B cell (primary cell): ENCODE measurements at regions not wholly inside any gene's neighbourhood (a gene's known extent, or its start where the extent isn't known, plus 50 kb on each side); places are given as distances from the start of the nearest gene placed in this dataset.

Experiments
- ATAC-seq: fragments of 200-7000 bp; cut with Tn5 transposase; one replicate; pipeline ENCODE4 v1.10.0; 2021; ENCODE audit warnings: low read depth, mild to moderate bottlenecking, moderate number of reproducible peaks, moderate library complexity
- CTCF ChIA-PET: fragments of 350-600 bp; sonication (Branson Sonifier 250); formaldehyde crosslinking; loops from one replicate; lab custom pipeline; 2021; ENCODE audit warnings: antibody characterized with exemption, inconsistent platforms; lab: Charles Lee
- POLR2A ChIA-PET: fragments of 350-600 bp; sonication (Branson Sonifier 250); formaldehyde crosslinking; loops from one replicate; lab custom pipeline; 2021; ENCODE audit warnings: antibody characterized with exemption; lab: Charles Lee
- DNase-seq: peaks from one replicate; pipeline ENCODE4 v3.0.0; 2013
- H2AFZ ChIP-seq: 2 replicates; pipeline ENCODE4 v1.6.1; 2012; ENCODE audit warnings: mild to moderate bottlenecking, low read depth, low read length; ENCODE audit not compliant: insufficient read depth, poor library complexity, severe bottlenecking
- H3K27ac ChIP-seq, 2 donors: 1 replicate in 1 of 2; 2 replicates in 1 of 2; pipeline ENCODE4 v1.5.1; 2012 to 2013; ENCODE audit warnings: low read length in 2 of 2, mild to moderate bottlenecking in 2 of 2, moderate library complexity in 1 of 2
- H3K27me3 ChIP-seq, 4 experiments: fragments of 200-600 bp in 1 of 4; sonication (generic) in 1 of 4; replicated peaks in 1 of 4; 1 replicate in 2 of 4; 2 replicates in 2 of 4; pipeline versions ENCODE4 v1.6.1 to v1.7.0; 2013 to 2016; ENCODE audit warnings: low read length in 3 of 4, mild to moderate bottlenecking in 2 of 4, mixed read lengths in 1 of 4, moderate library complexity in 1 of 4; ENCODE audit not compliant: insufficient read depth in 4 of 4, control insufficient read depth in 3 of 4; ENCODE audit errors: control extremely low read depth in 1 of 4
- H3K36me3 ChIP-seq, 2 experiments: replicated peaks in 1 of 2; 1 replicate in 1 of 2; 2 replicates in 1 of 2; pipeline versions ENCODE4 v1.6.1 to v1.7.1; 2013; ENCODE audit warnings: low read length in 1 of 2; ENCODE audit not compliant: insufficient read depth in 2 of 2, control insufficient read depth in 1 of 2; ENCODE audit errors: control extremely low read depth in 1 of 2, extremely low read depth in 1 of 2
- H3K4me1 ChIP-seq, 2 donors: fragments of 200-600 bp in 1 of 2; sonication (generic) in 1 of 2; 1 replicate in 1 of 2; 2 replicates in 1 of 2; pipeline versions ENCODE4 v1.5.1 to v1.6.1; 2013 to 2017; ENCODE audit warnings: low read length in 2 of 2; ENCODE audit not compliant: control insufficient read depth in 2 of 2, insufficient read depth in 2 of 2
- H3K4me2 ChIP-seq: replicated peaks from 2 replicates; pipeline ENCODE3; 2012; ENCODE audit warnings: mild to moderate bottlenecking, low read depth, low read length; ENCODE audit not compliant: poor library complexity, severe bottlenecking
- H3K4me3 ChIP-seq, 5 experiments: fragments of 200-600 bp in 1 of 5; sonication (generic) in 1 of 5; 1 replicate in 3 of 5; 2 replicates in 2 of 5; pipeline versions ENCODE4 v1.5.1 to v1.7.0; 2011 to 2016; ENCODE audit warnings: low read length in 4 of 5, mild to moderate bottlenecking in 4 of 5, low read depth in 2 of 5, control low read depth in 1 of 5, moderate library complexity in 1 of 5; ENCODE audit not compliant: insufficient read depth in 1 of 5; ENCODE audit errors: control extremely low read depth in 1 of 5, extremely low read depth in 1 of 5
- H3K79me2 ChIP-seq: fragments of 200-600 bp; sonication (generic); one replicate; pipeline ENCODE4 v1.6.0; 2016; ENCODE audit warnings: low read length; ENCODE audit not compliant: control insufficient read depth, insufficient read depth
- H3K9ac ChIP-seq: fragments of 200-600 bp; sonication (generic); 2 replicates; pipeline ENCODE4 v1.6.1; 2017; ENCODE audit warnings: mild to moderate bottlenecking, low read length, moderate library complexity
- H3K9me3 ChIP-seq, 3 donors: one replicate each; pipeline versions ENCODE4 v1.6.1 to v1.7.1; 2013; ENCODE audit warnings: low read length in 2 of 3; ENCODE audit not compliant: control insufficient read depth in 2 of 3, insufficient read depth in 1 of 3; ENCODE audit errors: control extremely low read depth in 1 of 3
- H4K20me1 ChIP-seq: 2 replicates; pipeline ENCODE4 v1.6.0; 2012; ENCODE audit warnings: mild to moderate bottlenecking, low read length; ENCODE audit not compliant: insufficient read depth, control insufficient read depth, poor library complexity, severe bottlenecking
- H3K27ac Mint-ChIP-seq: one replicate; pipeline ENCODE4 v1.8.0; 2021; ENCODE audit warnings: mixed read lengths
- H3K27me3 Mint-ChIP-seq: one replicate; pipeline ENCODE4 v1.8.0; 2021; ENCODE audit warnings: mixed read lengths
- H3K4me1 Mint-ChIP-seq: one replicate; pipeline ENCODE4 v1.8.0; 2021; ENCODE audit warnings: mixed read lengths
- H3K4me3 Mint-ChIP-seq: one replicate; pipeline ENCODE4 v1.8.0; 2021; ENCODE audit warnings: mixed read lengths
- H3K9me3 Mint-ChIP-seq: one replicate; pipeline ENCODE4 v1.8.0; 2022; ENCODE audit warnings: mixed read lengths; ENCODE audit not compliant: insufficient read depth
- EZH2 ChIP-seq: IDR thresholded peaks from 2 replicates; pipeline ENCODE4 v1.6.1; 2012; ENCODE audit warnings: borderline replicate concordance, low read depth, mild to moderate bottlenecking, moderate library complexity, low read length; ENCODE audit not compliant: insufficient read depth, poor library complexity, severe bottlenecking
- WGBS: methylation state at CpG from one replicate; pipeline ENCODE4 v1.1.5; 2013; ENCODE audit warnings: missing lambda C conversion rate; ENCODE audit not compliant: insufficient coverage; 5-methylcytosine and 5-hydroxymethylcytosine counted together
- intact Hi-C: fragments of 100-400 bp; cut with micrococcal nuclease; formaldehyde crosslinking; loops from one replicate; pipeline ENCODE4 v1.10.0; 2022
- TF ChIP-seq, protein P1 (sequence below): fragments of 200-600 bp; IDR thresholded peaks from one replicate; pipeline ENCODE4 v1.8.0; 2022; ENCODE audit warnings: antibody characterized with exemption, mild to moderate bottlenecking

DNA sequence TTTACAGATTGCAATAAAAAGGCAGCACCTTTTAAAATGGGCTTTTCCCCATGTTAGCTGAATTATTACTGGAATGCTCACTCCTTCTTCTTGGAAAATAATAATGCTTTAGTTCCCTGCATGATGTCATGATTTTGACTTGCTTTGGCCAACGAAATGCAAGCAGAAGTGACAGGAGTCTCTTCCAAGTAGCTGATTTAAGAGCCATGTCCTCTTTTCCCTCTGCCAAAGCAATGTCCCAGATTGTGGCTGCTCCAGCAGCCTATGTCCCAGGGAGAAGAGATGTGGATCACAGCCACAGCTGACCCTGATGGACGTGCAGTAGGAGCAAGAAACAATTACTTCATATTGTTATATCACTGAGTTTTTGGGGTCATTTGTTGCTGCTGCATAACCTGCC is 246.6 kb downstream of the HAPSTR1 start:
- DNase-seq (no peak), ATAC-seq (no peak)
- no peak overlapping the region for H3K4me2 ChIP-seq
- TF ChIP-seq, protein P1, sequence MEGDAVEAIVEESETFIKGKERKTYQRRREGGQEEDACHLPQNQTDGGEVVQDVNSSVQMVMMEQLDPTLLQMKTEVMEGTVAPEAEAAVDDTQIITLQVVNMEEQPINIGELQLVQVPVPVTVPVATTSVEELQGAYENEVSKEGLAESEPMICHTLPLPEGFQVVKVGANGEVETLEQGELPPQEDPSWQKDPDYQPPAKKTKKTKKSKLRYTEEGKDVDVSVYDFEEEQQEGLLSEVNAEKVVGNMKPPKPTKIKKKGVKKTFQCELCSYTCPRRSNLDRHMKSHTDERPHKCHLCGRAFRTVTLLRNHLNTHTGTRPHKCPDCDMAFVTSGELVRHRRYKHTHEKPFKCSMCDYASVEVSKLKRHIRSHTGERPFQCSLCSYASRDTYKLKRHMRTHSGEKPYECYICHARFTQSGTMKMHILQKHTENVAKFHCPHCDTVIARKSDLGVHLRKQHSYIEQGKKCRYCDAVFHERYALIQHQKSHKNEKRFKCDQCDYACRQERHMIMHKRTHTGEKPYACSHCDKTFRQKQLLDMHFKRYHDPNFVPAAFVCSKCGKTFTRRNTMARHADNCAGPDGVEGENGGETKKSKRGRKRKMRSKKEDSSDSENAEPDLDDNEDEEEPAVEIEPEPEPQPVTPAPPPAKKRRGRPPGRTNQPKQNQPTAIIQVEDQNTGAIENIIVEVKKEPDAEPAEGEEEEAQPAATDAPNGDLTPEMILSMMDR: no peak
- TF ChIP-seq EZH2: no peak
- Mint-ChIP-seq H3K27ac (no peak overlapping the region), H3K27me3 (peaks cover 24% of the 10 kb centered on the region), H3K4me3 (no peak overlapping the region), H3K4me1 (no peaks in the 10 kb centered on the region), H3K9me3 (no peaks in the 10 kb centered on the region)
- H4K20me1 ChIP-seq: no peaks in the 10 kb centered on the region
- H3K9me3 ChIP-seq: no peaks in the 10 kb centered on the region
- H3K79me2 ChIP-seq: no peaks in the 10 kb centered on the region
- H3K4me1 ChIP-seq: no peaks in the 10 kb centered on the region
- no peak overlapping the region for H3K9ac ChIP-seq
- H3K27me3 ChIP-seq: no peaks in the 10 kb centered on the region
- POLR2A ChIA-PET: no interaction called here
- intact Hi-C loops: no loop called here
- no peak overlapping the region for H3K27ac ChIP-seq
- no peak overlapping the region for H3K4me3 ChIP-seq
- no peak overlapping the region for H2AFZ ChIP-seq
- no peaks in the 10 kb centered on the region for H3K36me3 ChIP-seq
- CTCF ChIA-PET: no interaction called here
- WGBS: 75% methylated on average over 1 of the region's 2 CpGs

DNA sequence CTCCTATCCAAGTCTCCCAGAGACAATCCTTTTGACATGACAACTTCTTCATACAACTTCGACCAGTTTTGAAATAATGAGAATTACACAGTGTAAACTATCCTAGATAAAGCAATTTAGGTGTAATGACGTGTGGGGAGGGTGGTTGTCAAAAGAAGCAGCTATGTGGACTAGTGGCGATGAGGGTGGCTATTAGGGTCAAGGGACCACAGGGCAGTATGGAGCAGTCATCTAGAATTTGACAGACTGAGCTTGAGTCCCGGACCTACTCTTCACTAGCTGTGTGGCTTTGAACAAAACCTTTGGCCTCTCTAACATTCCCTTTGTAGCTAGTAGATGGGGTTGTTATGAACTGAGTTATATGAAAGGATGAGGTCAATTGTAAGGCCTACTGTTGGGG is 247.1 kb downstream of the HAPSTR1 start:
- Histone ChIP-seq H3K9ac (no peak overlapping the region), H3K79me2 (no peaks in the 10 kb centered on the region), H2AFZ (no peak overlapping the region), H3K9me3 (no peaks in the 10 kb centered on the region), H3K4me3 (no peak overlapping the region), H3K4me1 (no peaks in the 10 kb centered on the region), H3K27me3 (no peaks in the 10 kb centered on the region), H3K27ac (no peak overlapping the region), H3K36me3 (no peaks in the 10 kb centered on the region), H3K4me2 (no peak overlapping the region), H4K20me1 (no peaks in the 10 kb centered on the region)
- intact Hi-C loops: no loop called here
- TF ChIP-seq, protein P1: no peak
- no peak for TF ChIP-seq EZH2
- ChIA-PET POLR2A (no interaction called here), CTCF (no interaction called here)
- Mint-ChIP-seq H3K9me3 (no peaks in the 10 kb centered on the region), H3K27me3 (peaks cover 24% of the 10 kb centered on the region), H3K4me1 (no peaks in the 10 kb centered on the region), H3K27ac (no peak overlapping the region), H3K4me3 (no peak overlapping the region)
- no peak for ATAC-seq
- 100% methylated on average over 2 of the region's 4 CpGs for WGBS
- DNase-seq: no peak
